Fibroblast of the conjunctiva (primary cell): ENCODE measurements at regions not wholly inside any gene's neighbourhood (a gene's known extent, or its start where the extent isn't known, plus 50 kb on each side); places are given as distances from the start of the nearest gene placed in this dataset.
A peak's percentile ranks its signal among the peaks of the same experiment; 100 is the strongest.

Source experiments
- DNase-seq: peaks from one replicate; pipeline ENCODE4 v3.0.0-alpha.2; 2010; ENCODE audit warnings: low read depth

- DNase-seq = no peak
These were observed 284.9 kb upstream of the ADAMTS5 start for GRCh38 chr21:27251752-27252151.

GRCh38 chr21:27250366-27250765 lies 283.5 kb upstream of the ADAMTS5 start:
- DNase-seq = no peak

GRCh38 chr21:27248814-27249213 lies 281.9 kb upstream of the ADAMTS5 start:
- no peak for DNase-seq

- no peak for DNase-seq
These were observed 279.9 kb upstream of the ADAMTS5 start for GRCh38 chr21:27246741-27247140.

GRCh38 chr21:27244776-27245175 lies 277.9 kb upstream of the ADAMTS5 start:
- no peak for DNase-seq

- DNase-seq = no peak
These were observed 277.5 kb upstream of the ADAMTS5 start for GRCh38 chr21:27244352-27244751.

- no peak for DNase-seq
These were observed 274.0 kb upstream of the ADAMTS5 start for GRCh38 chr21:27240839-27241238.

- DNase-seq = no peak
These were observed 266.7 kb upstream of the ADAMTS5 start for GRCh38 chr21:27233514-27234115.

- DNase-seq = no peak
These were observed 259.1 kb upstream of the ADAMTS5 start for GRCh38 chr21:27225940-27226339.

GRCh38 chr21:27225151-27225550 lies 258.3 kb upstream of the ADAMTS5 start:
- no peak for DNase-seq

GRCh38 chr21:27224169-27224568 lies 257.3 kb upstream of the ADAMTS5 start:
- no peak for DNase-seq

- DNase-seq = no peak
These were observed 254.2 kb upstream of the ADAMTS5 start for GRCh38 chr21:27221077-27221476.

- DNase-seq = no peak
These were observed 253.5 kb upstream of the ADAMTS5 start for GRCh38 chr21:27220416-27220815.

GRCh38 chr21:27219068-27219467 lies 252.2 kb upstream of the ADAMTS5 start:
- peak; percentile 59 for DNase-seq

GRCh38 chr21:27213303-27213702 lies 246.4 kb upstream of the ADAMTS5 start:
- no peak for DNase-seq

- no peak for DNase-seq
These were observed 245.6 kb upstream of the ADAMTS5 start for GRCh38 chr21:27212441-27212840.

- DNase-seq = no peak
These were observed 242.7 kb upstream of the ADAMTS5 start for GRCh38 chr21:27209546-27209945.

GRCh38 chr21:27206368-27206982 lies 239.6 kb upstream of the ADAMTS5 start:
- DNase-seq = no peak

- no peak for DNase-seq
These were observed 235.4 kb upstream of the ADAMTS5 start for GRCh38 chr21:27202301-27202700.

- DNase-seq = peak; percentile 39
These were observed 234.3 kb upstream of the ADAMTS5 start for GRCh38 chr21:27201197-27201596.

- no peak for DNase-seq
These were observed 229.8 kb upstream of the ADAMTS5 start for GRCh38 chr21:27196651-27197050.

GRCh38 chr21:27192281-27192949 lies 225.5 kb upstream of the ADAMTS5 start:
- DNase-seq = no peak

GRCh38 chr21:27190601-27191000 lies 223.7 kb upstream of the ADAMTS5 start:
- DNase-seq = no peak

- no peak for DNase-seq
These were observed 223.0 kb upstream of the ADAMTS5 start for GRCh38 chr21:27189870-27190269.
